Endodermal cell (in vitro differentiated cells): ENCODE measurements at regions not wholly inside any gene's neighbourhood (a gene's known extent, or its start where the extent isn't known, plus 50 kb on each side); places are given as distances from the start of the nearest gene placed in this dataset.

Source experiments
- DNase-seq: peaks from one replicate; pipeline ENCODE4 v3.0.0-alpha.2; 2017
- H3K27ac ChIP-seq: 2 replicates; pipeline ENCODE4 v1.5.1; 2013; ENCODE audit warnings: mild to moderate bottlenecking, low read depth, low read length, moderate library complexity
- H3K27me3 ChIP-seq: 2 replicates; pipeline ENCODE4 v1.6.1; 2013; ENCODE audit warnings: mild to moderate bottlenecking, low read length, moderate library complexity; ENCODE audit not compliant: insufficient read depth, control insufficient read depth, poor library complexity, severe bottlenecking
- H3K36me3 ChIP-seq: 2 replicates; pipeline ENCODE4 v1.7.0; 2013; ENCODE audit warnings: mild to moderate bottlenecking, low read length, moderate library complexity; ENCODE audit not compliant: control insufficient read depth, insufficient read depth
- H3K4me1 ChIP-seq: one replicate; pipeline ENCODE4 v1.7.0; 2013; ENCODE audit warnings: low read length; ENCODE audit not compliant: control insufficient read depth, insufficient read depth
- H3K4me3 ChIP-seq: 2 replicates; pipeline ENCODE4 v1.5.1; 2013; ENCODE audit warnings: mild to moderate bottlenecking, low read length, moderate library complexity
- H3K9ac ChIP-seq: 2 replicates; pipeline ENCODE4 v1.6.1; 2013; ENCODE audit warnings: mild to moderate bottlenecking, low read length, moderate library complexity; ENCODE audit not compliant: poor library complexity, severe bottlenecking; ENCODE audit errors: extremely low read depth
- H3K9me3 ChIP-seq: 2 replicates; pipeline ENCODE4 v1.6.1; 2013; ENCODE audit warnings: mild to moderate bottlenecking, low read length, moderate library complexity; ENCODE audit not compliant: control insufficient read depth
- H3K27ac Mint-ChIP-seq: 2 replicates; pipeline ENCODE4 v1.8.0; 2020; ENCODE audit warnings: mixed read lengths
- H3K27me3 Mint-ChIP-seq: 2 replicates; pipeline ENCODE4 v1.8.0; 2021; ENCODE audit warnings: mild to moderate bottlenecking, mixed read lengths; ENCODE audit not compliant: insufficient read depth
- H3K36me3 Mint-ChIP-seq: 2 replicates; pipeline ENCODE4 v1.8.0; 2020; ENCODE audit warnings: low read depth, mixed read lengths
- H3K4me1 Mint-ChIP-seq: 2 replicates; pipeline ENCODE4 v1.8.0; 2020; ENCODE audit warnings: mixed read lengths
- H3K4me3 Mint-ChIP-seq: 2 replicates; pipeline ENCODE4 v1.8.0; 2020; ENCODE audit warnings: mild to moderate bottlenecking, moderate library complexity, mixed read lengths
- H3K9me3 Mint-ChIP-seq: 2 replicates; pipeline ENCODE4 v1.8.0; 2020; ENCODE audit warnings: mild to moderate bottlenecking, mixed read lengths
- CTCF ChIP-seq: fragments of 200-600 bp; sonication (generic); conservative IDR thresholded peaks from 2 replicates; pipeline ENCODE4 v1.5.0; 2021; ENCODE audit warnings: antibody characterized with exemption, mild to moderate bottlenecking
- WGBS, 2 experiments: methylation state at CpG; one replicate each; pipeline versions ENCODE4 v1.1.5 to v1.1.7; 2013; ENCODE audit warnings: missing lambda C conversion rate in 2 of 2, mixed read lengths in 1 of 2; ENCODE audit not compliant: insufficient coverage in 1 of 2, insufficient read length in 1 of 2; 5-methylcytosine and 5-hydroxymethylcytosine counted together

GRCh38 chr22:49325531-49326395 is 501.9 kb downstream of the BRD1 start:
- no peaks in the 10 kb centered on the region for H3K4me1 Mint-ChIP-seq
- H3K4me3 Mint-ChIP-seq, result no peak overlapping the region
- no peaks in the 10 kb centered on the region for H3K9me3 Mint-ChIP-seq
- H3K27me3 ChIP-seq, result no peaks in the 10 kb centered on the region
- no peak overlapping the region for H3K27ac ChIP-seq
- H3K27me3 Mint-ChIP-seq, result no peaks in the 10 kb centered on the region
- peak; percentile 23 for DNase-seq
- no peak overlapping the region for H3K9ac ChIP-seq
- no peaks in the 10 kb centered on the region for H3K4me1 ChIP-seq
- H3K27ac Mint-ChIP-seq, result no peak overlapping the region
- 92 to 93% methylated on average over 18 to 25 of the region's 25 CpGs for WGBS, 2 experiments
- no peaks in the 10 kb centered on the region for H3K36me3 Mint-ChIP-seq
- H3K4me3 ChIP-seq, result no peak overlapping the region
- H3K36me3 ChIP-seq, result no peaks in the 10 kb centered on the region
- TF ChIP-seq CTCF, result no peak
- no peaks in the 10 kb centered on the region for H3K9me3 ChIP-seq

GRCh38 chr22:49324527-49325491 is 502.9 kb downstream of the BRD1 start:
- no peaks in the 10 kb centered on the region for H3K4me1 ChIP-seq
- Mint-ChIP-seq H3K27ac (no peak overlapping the region), H3K36me3 (no peaks in the 10 kb centered on the region), H3K4me1 (no peaks in the 10 kb centered on the region), H3K27me3 (no peaks in the 10 kb centered on the region), H3K9me3 (no peaks in the 10 kb centered on the region), H3K4me3 (no peak overlapping the region)
- no peaks in the 10 kb centered on the region for H3K9me3 ChIP-seq
- H3K4me3 ChIP-seq, result no peak overlapping the region
- no peaks in the 10 kb centered on the region for H3K36me3 ChIP-seq
- no peak for TF ChIP-seq CTCF
- peak; percentile 25 for DNase-seq
- WGBS, 2 experiments, result 89 to 94% methylated on average over 29 of the region's 29 CpGs
- H3K9ac ChIP-seq, result no peak overlapping the region
- no peaks in the 10 kb centered on the region for H3K27me3 ChIP-seq
- H3K27ac ChIP-seq, result no peak overlapping the region

- Histone ChIP-seq H3K9me3 (no peaks in the 10 kb centered on the region), H3K9ac (no peak overlapping the region), H3K4me1 (no peaks in the 10 kb centered on the region), H3K36me3 (no peaks in the 10 kb centered on the region), H3K27ac (no peak overlapping the region), H3K27me3 (no peaks in the 10 kb centered on the region), H3K4me3 (no peak overlapping the region)
- Mint-ChIP-seq H3K27me3 (no peaks in the 10 kb centered on the region), H3K4me3 (no peak overlapping the region), H3K27ac (no peak overlapping the region), H3K4me1 (no peaks in the 10 kb centered on the region), H3K9me3 (no peaks in the 10 kb centered on the region), H3K36me3 (no peaks in the 10 kb centered on the region)
- 84 to 92% methylated on average over 16 to 20 of the region's 20 CpGs for WGBS, 2 experiments
- no peak for TF ChIP-seq CTCF
- peak; percentile 29 for DNase-seq
These were observed 503.8 kb downstream of the BRD1 start for GRCh38 chr22:49323751-49324415.
